ENCODE measurements at regions not wholly inside any gene's neighbourhood (a gene's known extent, or its start where the extent isn't known, plus 50 kb on each side); places are given as distances from the start of the nearest gene placed in this dataset.
"Not testable (repeated sequence)": the region's sequence is repeated elsewhere in the genome, so short reads cannot be mapped to it uniquely, and the experiment has no call there.

DNA sequence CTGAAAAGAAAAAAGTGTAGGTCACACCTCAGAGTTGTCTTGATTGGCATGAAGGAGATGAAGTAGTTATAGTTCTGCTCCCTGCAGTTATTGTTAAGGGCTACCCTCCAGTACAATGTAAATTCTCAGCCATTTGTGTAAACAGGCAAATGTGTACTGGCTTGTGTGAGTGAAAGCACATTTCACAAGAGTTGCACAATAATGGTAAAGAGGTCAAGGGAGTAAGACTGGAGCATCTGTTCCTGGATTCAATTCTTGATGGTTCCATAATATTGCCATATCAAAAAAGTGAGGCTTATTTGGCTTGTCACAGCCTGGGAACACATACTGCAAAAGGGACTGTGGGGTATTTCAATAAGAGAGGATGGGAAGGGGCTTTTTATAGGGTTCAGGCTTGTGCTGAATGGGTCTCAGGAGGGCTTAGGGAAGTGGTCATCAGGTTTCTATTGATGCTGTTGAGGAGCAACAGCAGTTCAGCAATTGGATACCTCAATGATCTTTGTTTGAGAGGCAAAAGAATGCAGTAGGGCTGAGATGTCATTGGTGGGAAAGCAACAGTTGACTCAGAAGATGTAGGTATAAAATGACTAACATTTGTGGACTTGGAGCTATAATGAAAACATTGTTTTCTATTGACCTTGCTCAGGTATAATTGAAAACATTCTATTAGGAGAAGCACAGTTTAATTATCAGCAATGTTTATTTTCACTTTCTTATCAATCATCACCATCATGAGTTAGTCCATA lies 402.6 kb downstream of the BCKDHB start:
- TF ChIP-seq ZNF274 (IDR thresholded peaks at IDR 0.05; ENCODE audit: low read depth, low read length): no peak
- TF ChIP-seq YY1 (IDR thresholded peaks at IDR 0.05; ENCODE audit: insufficient read depth, insufficient read length): no peak
- no peak for TF ChIP-seq SUZ12 (IDR thresholded peaks at IDR 0.05; ENCODE audit: extremely low read depth, insufficient read depth, insufficient read length)
- Histone ChIP-seq H3K27me3 (ENCODE audit: insufficient read depth, insufficient read length) (no peaks in the 10 kb centered on the region), H3K4me3 (ENCODE audit: insufficient read length, low read depth) (no peak overlapping the region), H3K36me3 (ENCODE audit: insufficient read depth, insufficient read length, low read length) (no peaks in the 10 kb centered on the region), H3K9ac (ENCODE audit: insufficient read length, low read depth) (no peak overlapping the region), H3K9me3 (ENCODE audit: insufficient read depth, low read length) (no peaks in the 10 kb centered on the region), H3K4me1 (ENCODE audit: insufficient read depth, insufficient read length) (no peaks in the 10 kb centered on the region)
- DNase-seq (ENCODE audit: low read depth, low spot score): no peak

DNA sequence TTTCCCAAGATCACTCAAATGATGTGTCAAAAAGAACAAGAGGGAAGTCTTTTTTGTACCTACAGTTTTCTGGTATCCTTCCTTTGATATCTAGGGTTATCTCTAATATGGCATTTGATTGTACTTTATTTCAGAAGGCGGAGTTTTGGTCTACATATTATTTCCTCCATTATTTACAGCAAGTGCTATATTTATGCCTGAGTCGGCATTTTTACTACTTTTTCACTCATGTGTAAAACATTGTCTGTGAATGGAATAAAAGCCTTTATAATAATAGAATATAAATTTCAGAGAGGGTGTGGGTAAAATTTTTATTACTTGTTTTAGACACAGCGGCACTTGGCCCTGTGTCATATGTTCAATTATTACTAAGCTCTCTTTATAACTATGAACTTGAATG lies 398.4 kb downstream of the BCKDHB start:
- no peak for DNase-seq (ENCODE audit: low read depth, low spot score)
- Histone ChIP-seq H3K4me3 (ENCODE audit: insufficient read length, low read depth) (no peak overlapping the region), H3K9me3 (ENCODE audit: insufficient read depth, low read length) (no peaks in the 10 kb centered on the region), H3K27me3 (ENCODE audit: insufficient read depth, insufficient read length) (no peaks in the 10 kb centered on the region), H3K36me3 (ENCODE audit: insufficient read depth, insufficient read length, low read length) (no peaks in the 10 kb centered on the region), H3K4me1 (ENCODE audit: insufficient read depth, insufficient read length) (no peaks in the 10 kb centered on the region), H3K9ac (ENCODE audit: insufficient read length, low read depth) (no peak overlapping the region)
- TF ChIP-seq YY1 (IDR thresholded peaks at IDR 0.05; ENCODE audit: insufficient read depth, insufficient read length): no peak
- TF ChIP-seq SUZ12 (IDR thresholded peaks at IDR 0.05; ENCODE audit: extremely low read depth, insufficient read depth, insufficient read length): no peak
- no peak for TF ChIP-seq ZNF274 (IDR thresholded peaks at IDR 0.05; ENCODE audit: low read depth, low read length)

DNA sequence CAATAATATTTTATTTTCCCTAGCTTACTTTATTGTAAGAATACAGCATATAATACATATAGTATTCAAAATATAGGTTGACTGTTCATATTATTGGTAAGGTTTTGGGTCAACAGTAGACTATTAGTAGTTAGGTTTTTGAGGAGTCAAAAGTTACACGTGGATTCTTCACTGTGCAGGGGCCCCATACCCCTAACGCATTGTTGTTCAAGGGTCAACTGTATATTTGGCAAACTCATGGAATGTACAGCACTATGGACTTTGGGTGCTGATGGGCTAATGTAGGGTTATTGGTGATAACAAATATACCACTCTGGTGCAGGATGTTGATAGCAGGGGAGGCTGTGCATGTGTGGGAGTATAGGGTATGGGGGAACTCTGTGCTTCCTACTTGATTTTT lies 397.2 kb downstream of the BCKDHB start:
- no peaks in the 10 kb centered on the region for H3K27me3 ChIP-seq (ENCODE audit: insufficient read depth, insufficient read length)
- H3K4me1 ChIP-seq (ENCODE audit: insufficient read depth, insufficient read length): no peaks in the 10 kb centered on the region
- TF ChIP-seq YY1 (IDR thresholded peaks at IDR 0.05; ENCODE audit: insufficient read depth, insufficient read length): no peak
- no peak for TF ChIP-seq ZNF274 (IDR thresholded peaks at IDR 0.05; ENCODE audit: low read depth, low read length)
- TF ChIP-seq SUZ12 (IDR thresholded peaks at IDR 0.05; ENCODE audit: extremely low read depth, insufficient read depth, insufficient read length): no peak
- H3K4me3 ChIP-seq (ENCODE audit: insufficient read length, low read depth): no peak overlapping the region
- no peaks in the 10 kb centered on the region for H3K9me3 ChIP-seq (ENCODE audit: insufficient read depth, low read length)
- DNase-seq (ENCODE audit: low read depth, low spot score): no peak
- no peak overlapping the region for H3K9ac ChIP-seq (ENCODE audit: insufficient read length, low read depth)
- H3K36me3 ChIP-seq (ENCODE audit: insufficient read depth, insufficient read length, low read length): no peaks in the 10 kb centered on the region

DNA sequence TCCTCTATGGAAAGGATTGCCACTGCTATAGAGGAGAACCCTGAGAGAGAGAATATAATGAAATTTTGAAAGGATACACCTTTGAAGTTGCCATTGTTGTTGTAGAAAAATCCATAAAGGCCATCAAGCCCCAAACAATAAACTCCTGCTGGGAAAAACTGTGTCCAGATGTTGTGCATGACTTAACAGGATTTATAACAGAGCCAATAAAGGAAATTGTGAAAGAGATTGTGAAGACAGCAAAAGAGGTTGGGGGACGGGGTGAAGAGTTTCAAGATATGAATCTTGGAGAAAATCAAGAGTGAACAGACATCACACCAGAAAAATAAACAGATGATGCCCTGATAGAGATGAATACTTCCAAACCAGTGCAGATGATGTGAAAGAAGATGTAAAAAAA lies 396.4 kb downstream of the BCKDHB start:
- Histone ChIP-seq H3K27me3 (ENCODE audit: insufficient read depth, insufficient read length) (no peaks in the 10 kb centered on the region), H3K9me3 (ENCODE audit: insufficient read depth, low read length) (no peaks in the 10 kb centered on the region), H3K36me3 (ENCODE audit: insufficient read depth, insufficient read length, low read length) (no peaks in the 10 kb centered on the region), H3K4me1 (ENCODE audit: insufficient read depth, insufficient read length) (no peaks in the 10 kb centered on the region), H3K9ac (ENCODE audit: insufficient read length, low read depth) (no peak overlapping the region), H3K4me3 (ENCODE audit: insufficient read length, low read depth) (no peak overlapping the region)
- no peak for DNase-seq (ENCODE audit: low read depth, low spot score)
- TF ChIP-seq ZNF274 (IDR thresholded peaks at IDR 0.05; ENCODE audit: low read depth, low read length) (no peak), YY1 (IDR thresholded peaks at IDR 0.05; ENCODE audit: insufficient read depth, insufficient read length) (no peak), SUZ12 (IDR thresholded peaks at IDR 0.05; ENCODE audit: extremely low read depth, insufficient read depth, insufficient read length) (no peak)

DNA sequence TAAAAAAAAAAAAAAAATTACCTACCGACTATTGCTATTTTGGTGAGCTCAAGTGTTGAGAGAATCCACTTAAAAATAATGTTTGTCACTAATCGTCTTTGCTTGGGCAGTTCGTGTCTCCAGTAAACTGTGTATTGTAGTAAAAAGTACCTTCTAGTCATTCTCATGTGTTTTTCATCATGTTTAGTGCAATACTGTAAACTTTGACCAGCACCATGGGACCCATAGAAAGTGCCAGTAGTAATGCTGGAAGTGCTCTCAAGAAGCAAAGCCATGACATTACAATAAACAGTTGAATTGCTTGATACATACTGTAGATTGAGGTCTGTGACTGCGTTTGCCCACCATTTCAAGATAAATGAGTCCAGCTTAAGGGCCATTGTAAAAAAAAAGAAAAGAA lies 395.2 kb downstream of the BCKDHB start:
- no peak for TF ChIP-seq ZNF274 (IDR thresholded peaks at IDR 0.05; ENCODE audit: low read depth, low read length)
- TF ChIP-seq YY1 (IDR thresholded peaks at IDR 0.05; ENCODE audit: insufficient read depth, insufficient read length): no peak
- TF ChIP-seq SUZ12 (IDR thresholded peaks at IDR 0.05; ENCODE audit: extremely low read depth, insufficient read depth, insufficient read length): no peak
- no peaks in the 10 kb centered on the region for H3K9me3 ChIP-seq (ENCODE audit: insufficient read depth, low read length)

DNA sequence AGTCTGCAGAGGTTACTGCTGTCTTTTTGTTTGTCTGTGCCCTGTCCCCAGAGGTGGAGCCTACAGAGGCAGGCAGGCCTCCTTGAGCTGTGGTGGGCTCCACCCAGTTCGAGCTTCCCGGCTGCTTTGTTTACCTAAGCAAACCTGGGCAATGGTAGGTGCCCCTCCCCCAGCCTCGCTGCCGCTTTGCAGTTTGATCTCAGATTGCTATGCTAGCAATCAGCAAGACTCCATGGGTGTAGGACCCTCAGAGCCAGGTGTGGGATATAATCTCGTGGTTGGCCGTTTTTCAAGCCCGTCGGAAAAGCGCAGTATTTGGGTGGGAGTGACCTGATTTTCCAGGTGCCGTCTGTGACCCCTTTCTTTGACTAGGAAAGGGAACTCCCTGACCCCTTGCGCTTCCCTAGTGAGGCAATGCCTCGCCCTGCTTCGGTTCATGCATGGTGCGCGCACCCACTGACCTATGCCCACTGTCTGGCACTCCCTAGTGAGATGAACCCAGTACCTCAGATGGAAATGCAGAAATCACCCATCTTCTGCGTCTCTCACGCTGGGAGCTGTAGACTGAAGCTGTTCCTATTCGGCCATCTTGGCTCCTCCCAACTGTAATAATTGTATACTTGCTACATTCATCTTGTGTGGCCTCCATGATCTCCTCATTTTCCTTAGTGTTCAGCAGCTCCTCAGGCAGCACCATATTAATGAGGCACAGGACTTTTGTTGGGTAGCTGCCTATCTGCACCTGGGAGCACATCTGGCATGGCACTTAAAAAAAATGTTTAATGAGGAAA lies 391.4 kb downstream of the BCKDHB start:
- H3K36me3 ChIP-seq (ENCODE audit: insufficient read depth, insufficient read length, low read length); H3K9me3 ChIP-seq (ENCODE audit: insufficient read depth, low read length); DNase-seq (ENCODE audit: low read depth, low spot score); H3K27me3 ChIP-seq (ENCODE audit: insufficient read depth, insufficient read length); H3K4me1 ChIP-seq (ENCODE audit: insufficient read depth, insufficient read length); H3K4me3 ChIP-seq (ENCODE audit: insufficient read length, low read depth); H3K9ac ChIP-seq (ENCODE audit: insufficient read length, low read depth): not testable (repeated sequence)

More for the DNA sequence above, 395.2 kb downstream of the BCKDHB start:
- no peaks in the 10 kb centered on the region for H3K4me1 ChIP-seq (ENCODE audit: insufficient read depth, insufficient read length)
- H3K4me3 ChIP-seq (ENCODE audit: insufficient read length, low read depth): no peak overlapping the region
- no peaks in the 10 kb centered on the region for H3K36me3 ChIP-seq (ENCODE audit: insufficient read depth, insufficient read length, low read length)
- no peak overlapping the region for H3K9ac ChIP-seq (ENCODE audit: insufficient read length, low read depth)
- H3K27me3 ChIP-seq (ENCODE audit: insufficient read depth, insufficient read length): no peaks in the 10 kb centered on the region
- no peak for DNase-seq (ENCODE audit: low read depth, low spot score)

DNA sequence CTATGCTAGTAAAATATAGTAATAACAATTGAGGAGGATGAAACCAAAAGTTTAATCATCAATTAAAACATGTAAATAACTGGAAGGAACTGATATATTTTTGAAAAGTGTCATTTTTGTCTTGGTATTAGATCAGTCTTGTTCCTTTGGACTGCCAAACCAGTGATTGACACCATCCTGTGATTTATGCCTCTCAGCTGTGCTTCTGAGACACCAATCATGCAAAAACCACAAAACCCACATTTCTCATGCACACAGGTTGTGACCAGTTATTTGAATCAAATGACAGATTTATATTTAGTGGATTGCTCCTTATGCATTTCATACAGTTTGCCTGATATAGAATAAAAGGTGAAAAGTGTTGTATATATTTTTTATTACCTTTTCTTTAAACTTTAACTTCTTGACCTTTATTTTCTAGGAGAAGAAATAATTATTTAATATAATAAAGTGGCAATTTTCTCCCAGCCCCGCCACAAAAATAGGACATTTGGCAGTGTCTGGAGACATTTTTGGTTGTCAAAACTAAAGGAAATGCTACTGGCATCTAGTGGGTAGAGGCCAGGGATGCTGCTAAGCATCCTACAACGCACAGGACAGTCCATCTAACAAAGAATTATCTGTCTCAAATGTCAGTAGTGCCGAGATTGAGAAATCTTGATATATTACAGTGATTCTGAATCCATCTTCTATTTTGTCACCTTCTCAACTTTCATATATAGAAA lies 383.6 kb downstream of the BCKDHB start:
- DNase-seq (ENCODE audit: low read depth, low spot score): no peak
- H3K27me3 ChIP-seq (ENCODE audit: insufficient read depth, insufficient read length): no peaks in the 10 kb centered on the region

More for the DNA sequence above, 383.6 kb downstream of the BCKDHB start:
- no peak overlapping the region for H3K4me3 ChIP-seq (ENCODE audit: insufficient read length, low read depth)
- H3K36me3 ChIP-seq (ENCODE audit: insufficient read depth, insufficient read length, low read length): no peaks in the 10 kb centered on the region
- H3K9ac ChIP-seq (ENCODE audit: insufficient read length, low read depth): no peak overlapping the region
- TF ChIP-seq YY1 (IDR thresholded peaks at IDR 0.05; ENCODE audit: insufficient read depth, insufficient read length): no peak
- no peak for TF ChIP-seq SUZ12 (IDR thresholded peaks at IDR 0.05; ENCODE audit: extremely low read depth, insufficient read depth, insufficient read length)
- no peak for TF ChIP-seq ZNF274 (IDR thresholded peaks at IDR 0.05; ENCODE audit: low read depth, low read length)
- H3K9me3 ChIP-seq (ENCODE audit: insufficient read depth, low read length): no peaks in the 10 kb centered on the region
- H3K4me1 ChIP-seq (ENCODE audit: insufficient read depth, insufficient read length): no peaks in the 10 kb centered on the region

All from NT2/D1 (cell line).